ENCODE measurements at regions not wholly inside any gene's neighbourhood (a gene's known extent, or its start where the extent isn't known, plus 50 kb on each side); places are given as distances from the start of the nearest gene placed in this dataset.

DNA sequence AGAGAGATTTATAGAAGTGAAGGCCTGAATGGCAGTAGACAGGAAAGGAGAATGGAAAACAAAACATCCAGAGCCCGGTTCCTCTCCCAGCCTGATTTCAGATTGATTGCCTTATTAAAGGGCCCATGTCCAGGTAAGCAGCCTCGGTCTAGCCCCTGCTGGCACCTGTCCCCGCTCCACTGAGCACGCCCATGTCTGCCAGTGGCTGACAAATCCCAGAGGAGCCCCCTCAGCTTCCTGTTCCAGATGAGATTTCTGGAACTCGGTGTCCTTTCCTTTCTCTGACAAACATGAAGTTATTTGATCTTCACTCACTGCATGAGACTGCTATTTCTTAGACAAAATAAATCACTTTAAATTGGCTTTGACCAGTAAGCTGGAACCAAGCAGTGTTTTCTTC lies 187.0 kb upstream of the ADCY2 start:
- peaks cover 3% of the 10 kb centered on the region for H3K27me3 Mint-ChIP-seq (ENCODE audit: low read depth)
- no peaks in the 10 kb centered on the region for H3K4me1 Mint-ChIP-seq
- no peak overlapping the region for H3K4me3 Mint-ChIP-seq
- no peak for DNase-seq (ENCODE audit: low read depth, low spot score)
- TF ChIP-seq, protein P1, sequence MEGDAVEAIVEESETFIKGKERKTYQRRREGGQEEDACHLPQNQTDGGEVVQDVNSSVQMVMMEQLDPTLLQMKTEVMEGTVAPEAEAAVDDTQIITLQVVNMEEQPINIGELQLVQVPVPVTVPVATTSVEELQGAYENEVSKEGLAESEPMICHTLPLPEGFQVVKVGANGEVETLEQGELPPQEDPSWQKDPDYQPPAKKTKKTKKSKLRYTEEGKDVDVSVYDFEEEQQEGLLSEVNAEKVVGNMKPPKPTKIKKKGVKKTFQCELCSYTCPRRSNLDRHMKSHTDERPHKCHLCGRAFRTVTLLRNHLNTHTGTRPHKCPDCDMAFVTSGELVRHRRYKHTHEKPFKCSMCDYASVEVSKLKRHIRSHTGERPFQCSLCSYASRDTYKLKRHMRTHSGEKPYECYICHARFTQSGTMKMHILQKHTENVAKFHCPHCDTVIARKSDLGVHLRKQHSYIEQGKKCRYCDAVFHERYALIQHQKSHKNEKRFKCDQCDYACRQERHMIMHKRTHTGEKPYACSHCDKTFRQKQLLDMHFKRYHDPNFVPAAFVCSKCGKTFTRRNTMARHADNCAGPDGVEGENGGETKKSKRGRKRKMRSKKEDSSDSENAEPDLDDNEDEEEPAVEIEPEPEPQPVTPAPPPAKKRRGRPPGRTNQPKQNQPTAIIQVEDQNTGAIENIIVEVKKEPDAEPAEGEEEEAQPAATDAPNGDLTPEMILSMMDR (conservative IDR thresholded peaks at IDR 0.05): no peak
- no peaks in the 10 kb centered on the region for H3K36me3 Mint-ChIP-seq (ENCODE audit: low read depth)
- H3K9me3 Mint-ChIP-seq: peaks cover 6% of the 10 kb centered on the region
- H3K27ac Mint-ChIP-seq (ENCODE audit: unreplicated experiment): no peak overlapping the region

DNA sequence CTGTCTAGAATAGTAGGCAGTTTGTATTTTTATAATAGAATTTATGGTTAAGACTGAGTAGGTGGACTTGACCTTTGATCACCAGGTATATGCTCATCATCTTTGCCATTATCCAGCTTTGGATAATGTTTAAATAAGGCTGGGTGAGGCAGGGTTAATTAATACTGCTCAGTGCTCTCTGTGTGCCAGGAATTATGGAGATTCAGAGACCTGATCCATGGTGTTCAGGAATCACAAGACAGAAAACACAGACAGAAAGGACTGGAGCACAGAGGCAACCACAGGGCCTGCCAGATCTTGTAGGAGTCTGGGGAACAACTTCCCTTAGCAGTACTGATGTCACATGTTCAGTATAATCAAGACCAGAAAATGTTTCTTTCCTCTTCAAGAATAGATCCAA lies 186.3 kb upstream of the ADCY2 start:
- Mint-ChIP-seq H3K4me1 (no peaks in the 10 kb centered on the region), H3K27me3 (ENCODE audit: low read depth) (peaks cover 3% of the 10 kb centered on the region), H3K4me3 (no peak overlapping the region), H3K9me3 (peaks cover 6% of the 10 kb centered on the region), H3K36me3 (ENCODE audit: low read depth) (no peaks in the 10 kb centered on the region), H3K27ac (ENCODE audit: unreplicated experiment) (no peak overlapping the region)
- TF ChIP-seq, protein P1 (conservative IDR thresholded peaks at IDR 0.05): no peak
- no peak for DNase-seq (ENCODE audit: low read depth, low spot score)

DNA sequence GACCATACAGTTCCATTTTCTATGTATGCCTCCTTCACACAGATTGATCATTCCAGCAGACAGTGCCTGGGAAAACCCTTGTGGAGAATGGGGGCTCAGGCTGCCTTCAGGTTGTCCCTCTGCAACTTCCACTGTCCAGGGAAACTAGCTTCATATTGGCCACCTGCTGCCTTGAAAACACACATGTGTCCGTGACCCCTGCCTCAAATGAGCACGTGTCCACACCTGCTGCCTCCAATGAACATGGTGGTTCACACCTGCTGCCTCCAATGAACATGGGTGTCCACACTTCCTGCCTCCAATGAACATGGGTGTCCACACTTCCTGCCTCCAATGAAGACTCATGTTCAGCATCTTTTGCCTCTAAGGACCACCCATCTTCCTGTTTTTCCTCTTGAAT lies 185.4 kb upstream of the ADCY2 start:
- Mint-ChIP-seq H3K27ac (ENCODE audit: unreplicated experiment) (no peak overlapping the region), H3K27me3 (ENCODE audit: low read depth) (peaks cover 2% of the 10 kb centered on the region), H3K36me3 (ENCODE audit: low read depth) (no peaks in the 10 kb centered on the region), H3K4me3 (no peak overlapping the region), H3K4me1 (no peaks in the 10 kb centered on the region), H3K9me3 (peaks cover 3% of the 10 kb centered on the region)
- no peak for DNase-seq (ENCODE audit: low read depth, low spot score)
- TF ChIP-seq, protein P1 (conservative IDR thresholded peaks at IDR 0.05): no peak

DNA sequence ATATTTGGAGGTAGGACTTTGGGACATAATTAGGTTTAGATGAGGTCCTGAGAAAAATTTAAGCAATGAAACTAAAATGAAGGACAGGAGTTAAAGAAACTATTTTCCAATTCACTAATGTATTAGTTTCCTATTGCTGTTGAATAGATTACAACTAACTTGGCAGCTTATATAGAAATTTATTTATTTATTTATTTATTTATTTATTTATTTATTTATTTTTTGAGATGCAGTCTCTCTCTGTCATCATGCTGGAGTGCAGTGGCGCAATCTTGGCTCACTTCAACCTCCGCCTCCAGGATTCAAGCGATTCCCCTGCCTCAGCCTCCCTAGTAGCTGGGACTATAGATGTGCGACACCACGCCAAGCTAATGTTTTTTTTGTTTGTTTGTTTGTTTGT lies 182.4 kb upstream of the ADCY2 start:
- Mint-ChIP-seq H3K27me3 (ENCODE audit: low read depth) (peaks cover 7% of the 10 kb centered on the region), H3K36me3 (ENCODE audit: low read depth) (no peaks in the 10 kb centered on the region), H3K9me3 (no peaks in the 10 kb centered on the region), H3K4me3 (no peak overlapping the region), H3K27ac (ENCODE audit: unreplicated experiment) (no peak overlapping the region), H3K4me1 (no peaks in the 10 kb centered on the region)
- no peak for DNase-seq (ENCODE audit: low read depth, low spot score)
- TF ChIP-seq, protein P1 (conservative IDR thresholded peaks at IDR 0.05): no peak

DNA sequence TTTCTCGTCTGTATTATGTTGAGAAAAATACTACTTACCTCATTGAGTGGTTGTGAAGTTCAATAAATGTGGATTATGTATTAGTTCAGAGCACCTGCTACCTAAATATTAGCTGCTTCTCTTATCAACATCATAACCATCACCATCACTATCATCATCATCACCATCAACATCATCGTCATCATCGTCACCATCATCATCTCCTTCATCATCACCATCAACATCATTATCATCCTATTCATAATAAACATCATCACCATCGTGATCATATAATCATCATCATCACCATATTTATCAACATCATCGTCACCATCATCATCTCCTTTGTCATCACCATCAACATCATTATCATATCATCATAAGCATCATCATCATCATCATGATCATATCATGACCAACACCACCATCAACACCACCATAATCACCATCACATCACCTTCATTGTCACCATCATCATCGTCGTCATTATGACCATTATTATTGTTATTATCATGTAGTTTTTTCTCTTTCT lies 181.0 kb upstream of the ADCY2 start:
- DNase-seq (ENCODE audit: low read depth, low spot score): no peak
- Mint-ChIP-seq H3K9me3 (no peaks in the 10 kb centered on the region), H3K4me3 (no peak overlapping the region), H3K36me3 (ENCODE audit: low read depth) (no peaks in the 10 kb centered on the region), H3K27ac (ENCODE audit: unreplicated experiment) (no peak overlapping the region), H3K4me1 (no peaks in the 10 kb centered on the region), H3K27me3 (ENCODE audit: low read depth) (peaks cover 7% of the 10 kb centered on the region)
- TF ChIP-seq, protein P1 (conservative IDR thresholded peaks at IDR 0.05): no peak

DNA sequence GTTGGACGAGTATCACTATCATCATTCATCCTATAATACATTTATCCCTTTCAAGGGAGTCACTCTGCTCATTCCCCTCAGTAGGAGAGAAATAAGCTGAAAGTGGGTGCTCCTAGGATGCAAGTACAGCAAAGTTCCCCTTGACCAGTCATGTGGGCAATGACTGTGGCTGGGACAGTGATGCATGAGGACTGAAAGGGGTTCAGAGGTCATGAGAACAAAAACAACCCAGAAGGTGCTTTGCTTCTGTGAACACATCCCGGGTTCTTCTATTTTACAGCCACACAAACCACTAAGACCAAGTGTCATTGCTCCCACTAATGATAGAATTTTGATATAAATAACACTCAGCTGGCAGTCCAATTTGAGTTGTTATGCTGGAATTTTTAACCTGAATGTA lies 177.8 kb upstream of the ADCY2 start:
- TF ChIP-seq, protein P1 (conservative IDR thresholded peaks at IDR 0.05): no peak
- no peaks in the 10 kb centered on the region for H3K9me3 Mint-ChIP-seq
- DNase-seq (ENCODE audit: low read depth, low spot score): no peak
- H3K4me1 Mint-ChIP-seq: no peaks in the 10 kb centered on the region
- peaks cover 7% of the 10 kb centered on the region for H3K27me3 Mint-ChIP-seq (ENCODE audit: low read depth)
- H3K36me3 Mint-ChIP-seq (ENCODE audit: low read depth): no peaks in the 10 kb centered on the region
- no peak overlapping the region for H3K4me3 Mint-ChIP-seq
- no peak overlapping the region for H3K27ac Mint-ChIP-seq (ENCODE audit: unreplicated experiment)
